ENCODE measurements at regions not wholly inside any gene's neighbourhood (a gene's known extent, or its start where the extent isn't known, plus 50 kb on each side); places are given as distances from the start of the nearest gene placed in this dataset.

DNA sequence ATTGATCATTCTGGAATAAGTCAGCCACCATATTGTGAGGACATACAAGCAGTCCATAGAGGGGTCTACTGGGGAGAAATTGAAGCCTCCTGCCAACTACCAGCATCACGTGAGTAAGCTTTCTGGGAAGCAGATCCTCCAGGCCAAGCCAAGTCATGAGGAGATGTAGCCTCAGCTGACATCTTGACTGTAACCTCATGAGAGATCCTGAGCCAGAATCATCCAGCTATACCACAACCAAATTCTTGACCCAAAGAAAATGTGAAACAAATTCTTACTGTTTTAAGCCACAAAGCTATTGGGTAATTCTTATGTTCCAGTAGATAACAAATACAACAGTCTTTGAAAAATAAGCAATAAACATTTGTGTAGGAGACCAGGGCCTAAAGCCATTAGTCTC is 479.4 kb upstream of the DCN start:
- no peak for TF ChIP-seq CTCF (conservative IDR thresholded peaks at IDR 0.05; ENCODE audit: low read depth, low read length)
- no peak for TF ChIP-seq EZH2 (IDR thresholded peaks at IDR 0.05; ENCODE audit: low read length, unreplicated experiment)
- no peak for TF ChIP-seq EZH2phosphoT487 (IDR thresholded peaks at IDR 0.05; ENCODE audit: borderline replicate concordance, low read length)

Data from PC-3 (cell line).